Liver (tissue), 8 donors: ENCODE measurements at regions not wholly inside any gene's neighbourhood (a gene's known extent, or its start where the extent isn't known, plus 50 kb on each side); places are given as distances from the start of the nearest gene placed in this dataset.

Experiments used
- DNase-seq: peaks from one replicate; pipeline ENCODE4 v3.0.0-alpha.2; 2017; ENCODE audit warnings: low spot score
- H3K27ac ChIP-seq, 2 donors: one replicate each; pipeline ENCODE4 v1.7.0; 2013; ENCODE audit warnings: inconsistent platforms in 2 of 2, low read length in 2 of 2, control low read depth in 1 of 2, low read depth in 1 of 2, mild to moderate bottlenecking in 1 of 2
- H3K27me3 ChIP-seq, 4 donors: one replicate each; pipeline versions ENCODE4 v1.6.1 to v1.7.0; 2013; ENCODE audit warnings: low read length in 3 of 4, inconsistent platforms in 1 of 4, mild to moderate bottlenecking in 1 of 4, moderate library complexity in 1 of 4; ENCODE audit not compliant: control insufficient read depth in 4 of 4, insufficient read depth in 4 of 4
- H3K36me3 ChIP-seq, 4 donors: one replicate each; pipeline versions ENCODE4 v1.6.1 to v1.7.0; 2013; ENCODE audit warnings: low read length in 3 of 4, mild to moderate bottlenecking in 3 of 4, low read depth in 1 of 4, moderate library complexity in 1 of 4; ENCODE audit not compliant: control insufficient read depth in 4 of 4, insufficient read depth in 3 of 4
- H3K4me1 ChIP-seq, 4 donors: one replicate each; pipeline versions ENCODE4 v1.6.1 to v1.7.0; 2013; ENCODE audit warnings: low read length in 3 of 4, mild to moderate bottlenecking in 3 of 4, moderate library complexity in 1 of 4; ENCODE audit not compliant: control insufficient read depth in 4 of 4, insufficient read depth in 4 of 4
- H3K4me3 ChIP-seq, 3 donors: one replicate each; pipeline versions ENCODE4 v1.6.1 to v1.7.0; 2013; ENCODE audit warnings: low read length in 3 of 3, control low read depth in 1 of 3, low read depth in 1 of 3, mild to moderate bottlenecking in 1 of 3
- H3K9ac ChIP-seq, 2 donors: one replicate each; pipeline ENCODE4 v1.7.0; 2013; ENCODE audit warnings: low read length in 2 of 2, mild to moderate bottlenecking in 2 of 2, moderate library complexity in 2 of 2, control low read depth in 1 of 2, low read depth in 1 of 2
- H3K9me3 ChIP-seq, 4 donors: one replicate each; pipeline versions ENCODE4 v1.6.1 to v1.7.0; 2013; ENCODE audit warnings: low read length in 3 of 4; ENCODE audit not compliant: control insufficient read depth in 4 of 4
- FOXA1 ChIP-seq: IDR thresholded peaks from 2 replicates; pipeline ENCODE4 v1.6.1; 2016; ENCODE audit warnings: antibody characterized with exemption
- FOXA2 ChIP-seq: IDR thresholded peaks from 2 replicates; pipeline ENCODE4 v1.6.1; 2016; ENCODE audit warnings: antibody characterized with exemption
- HNF4A ChIP-seq, 2 donors: conservative IDR thresholded peaks; 2 replicates each; pipeline ENCODE4 v1.6.1; 2016; ENCODE audit warnings: antibody characterized with exemption in 2 of 2, mild to moderate bottlenecking in 2 of 2
- HNF4G ChIP-seq: IDR thresholded peaks from 2 replicates; pipeline ENCODE4 v1.6.1; 2016; ENCODE audit warnings: antibody characterized with exemption
- JUND ChIP-seq, 2 donors: IDR thresholded peaks; 2 replicates each; pipeline ENCODE4 v1.6.1; 2016; ENCODE audit warnings: antibody characterized with exemption in 2 of 2
- NR2F2 ChIP-seq: IDR thresholded peaks from 2 replicates; pipeline ENCODE4 v1.6.1; 2016; ENCODE audit warnings: antibody characterized with exemption
- RAD21 ChIP-seq, 2 donors: IDR thresholded peaks; 2 replicates each; pipeline ENCODE4 v1.6.1; 2016; ENCODE audit warnings: antibody characterized with exemption in 2 of 2, mild to moderate bottlenecking in 2 of 2
- SP1 ChIP-seq: IDR thresholded peaks from 2 replicates; pipeline ENCODE4 v1.6.1; 2018; ENCODE audit warnings: antibody characterized with exemption, mild to moderate bottlenecking
- TAF1 ChIP-seq: conservative IDR thresholded peaks from 2 replicates; pipeline ENCODE4 v1.6.1; 2016; ENCODE audit warnings: antibody characterized with exemption, mild to moderate bottlenecking
- YY1 ChIP-seq: IDR thresholded peaks from 2 replicates; pipeline ENCODE4 v1.6.1; 2016; ENCODE audit warnings: antibody characterized with exemption, mild to moderate bottlenecking
- WGBS: extraction: QIAGEN DNeasy Blood & Tissue Kit; methylation state at CpG from one replicate; pipeline ENCODE4 v1.1.7; 2013; 5-methylcytosine and 5-hydroxymethylcytosine counted together
- TF ChIP-seq, protein P1 (sequence below): IDR thresholded peaks from 2 replicates; pipeline ENCODE4 v1.6.1; 2016; ENCODE audit warnings: antibody characterized with exemption
- TF ChIP-seq, protein P2 (sequence below): IDR thresholded peaks from 2 replicates; pipeline ENCODE4 v1.6.1; 2016; ENCODE audit warnings: antibody characterized with exemption
- TF ChIP-seq, protein P3 (sequence below): fragments of 150-350 bp; IDR thresholded peaks from 2 replicates; pipeline ENCODE4 v1.5.1; 2017; ENCODE audit warnings: improper control_type of control experiment, low read depth, low read length; ENCODE audit not compliant: missing input control
- TF ChIP-seq, protein P4 (sequence below): IDR thresholded peaks from 2 replicates; pipeline ENCODE4 v1.6.1; 2016; ENCODE audit warnings: antibody characterized with exemption
- TF ChIP-seq, protein P5 (sequence below): IDR thresholded peaks from 2 replicates; pipeline ENCODE4 v1.6.1; 2016; ENCODE audit warnings: antibody characterized with exemption, mild to moderate bottlenecking
- donor health status: healthy.
- donor health status: healthy.
- donor health status: healthy.
- donor health status: healthy.
- donor health status: healthy.

DNA sequence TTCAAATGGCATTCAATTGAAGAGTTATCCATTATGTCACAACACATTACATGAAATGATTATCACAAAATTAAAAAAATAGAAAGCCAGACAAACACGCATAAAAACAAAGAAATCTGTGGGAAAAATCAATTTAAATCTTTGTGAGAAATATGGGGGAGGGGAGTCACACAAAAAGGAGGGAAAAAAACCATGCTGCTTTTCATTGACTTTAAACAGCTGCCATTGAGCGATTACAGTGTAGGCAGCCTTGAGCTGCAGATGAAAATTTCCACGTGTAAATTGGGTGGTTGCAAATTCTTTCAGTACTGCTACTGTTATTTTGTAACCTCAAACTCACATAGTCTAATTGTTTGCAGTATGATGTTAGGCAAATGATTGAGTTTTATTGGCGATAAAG lies 889.9 kb upstream of the PHF14 start:
- Histone ChIP-seq H3K9me3 (no peaks in the 10 kb centered on the region), H3K9ac (no peak overlapping the region), H3K27me3 (no peaks in the 10 kb centered on the region), H3K36me3 (no peaks in the 10 kb centered on the region), H3K4me3 (no peak overlapping the region), H3K27ac (no peak overlapping the region), H3K4me1 (no peaks in the 10 kb centered on the region)
- WGBS, result 55% methylated on average over 4 of the region's 4 CpGs
- no peak for DNase-seq
- TF ChIP-seq, protein P1, sequence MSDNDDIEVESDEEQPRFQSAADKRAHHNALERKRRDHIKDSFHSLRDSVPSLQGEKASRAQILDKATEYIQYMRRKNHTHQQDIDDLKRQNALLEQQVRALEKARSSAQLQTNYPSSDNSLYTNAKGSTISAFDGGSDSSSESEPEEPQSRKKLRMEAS, result no peak
- TF ChIP-seq TAF1, result no peak
- no peak for TF ChIP-seq HNF4A (conservative IDR thresholded peaks at IDR 0.05)
- no peak for TF ChIP-seq FOXA1
- TF ChIP-seq JUND (IDR thresholded peaks at IDR 0.05), result no peak
- TF ChIP-seq SP1, result no peak
- no peak for TF ChIP-seq FOXA2

DNA sequence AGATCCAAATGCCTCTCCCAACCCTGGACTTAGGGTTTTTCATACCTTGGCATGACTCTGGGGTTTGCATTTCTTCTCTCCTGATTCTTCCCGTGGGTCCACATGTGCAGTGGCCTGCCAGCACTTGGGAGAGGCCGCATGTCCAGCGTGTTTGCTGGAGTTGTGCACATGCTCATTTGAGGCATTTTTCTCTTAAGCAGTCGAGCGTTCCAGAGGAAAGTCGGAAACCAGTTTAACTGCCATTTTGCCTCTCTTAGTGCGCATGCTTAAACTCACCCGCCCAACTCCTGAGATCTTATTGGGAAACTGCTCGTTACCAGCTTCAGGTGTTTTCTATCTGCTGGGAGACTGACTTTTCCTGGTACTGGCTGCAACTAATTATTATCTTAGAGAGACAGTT lies 888.4 kb upstream of the PHF14 start:
- WGBS, result 89% methylated on average over 9 of the region's 9 CpGs
- Histone ChIP-seq H3K4me1 (no peaks in the 10 kb centered on the region), H3K27ac (no peak overlapping the region), H3K4me3 (no peak overlapping the region), H3K9ac (no peak overlapping the region), H3K9me3 (no peaks in the 10 kb centered on the region), H3K36me3 (no peaks in the 10 kb centered on the region), H3K27me3 (no peaks in the 10 kb centered on the region)
- no peak for DNase-seq
- TF ChIP-seq FOXA2 (no peak), NR2F2 (no peak), TAF1 (no peak), HNF4A (conservative IDR thresholded peaks at IDR 0.05) (no peak), HNF4G (no peak), RAD21 (IDR thresholded peaks at IDR 0.05) (no peak), FOXA1 (no peak), YY1 (no peak)
- TF ChIP-seq, protein P2, sequence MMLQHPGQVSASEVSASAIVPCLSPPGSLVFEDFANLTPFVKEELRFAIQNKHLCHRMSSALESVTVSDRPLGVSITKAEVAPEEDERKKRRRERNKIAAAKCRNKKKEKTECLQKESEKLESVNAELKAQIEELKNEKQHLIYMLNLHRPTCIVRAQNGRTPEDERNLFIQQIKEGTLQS, result no peak
- TF ChIP-seq, protein P3, sequence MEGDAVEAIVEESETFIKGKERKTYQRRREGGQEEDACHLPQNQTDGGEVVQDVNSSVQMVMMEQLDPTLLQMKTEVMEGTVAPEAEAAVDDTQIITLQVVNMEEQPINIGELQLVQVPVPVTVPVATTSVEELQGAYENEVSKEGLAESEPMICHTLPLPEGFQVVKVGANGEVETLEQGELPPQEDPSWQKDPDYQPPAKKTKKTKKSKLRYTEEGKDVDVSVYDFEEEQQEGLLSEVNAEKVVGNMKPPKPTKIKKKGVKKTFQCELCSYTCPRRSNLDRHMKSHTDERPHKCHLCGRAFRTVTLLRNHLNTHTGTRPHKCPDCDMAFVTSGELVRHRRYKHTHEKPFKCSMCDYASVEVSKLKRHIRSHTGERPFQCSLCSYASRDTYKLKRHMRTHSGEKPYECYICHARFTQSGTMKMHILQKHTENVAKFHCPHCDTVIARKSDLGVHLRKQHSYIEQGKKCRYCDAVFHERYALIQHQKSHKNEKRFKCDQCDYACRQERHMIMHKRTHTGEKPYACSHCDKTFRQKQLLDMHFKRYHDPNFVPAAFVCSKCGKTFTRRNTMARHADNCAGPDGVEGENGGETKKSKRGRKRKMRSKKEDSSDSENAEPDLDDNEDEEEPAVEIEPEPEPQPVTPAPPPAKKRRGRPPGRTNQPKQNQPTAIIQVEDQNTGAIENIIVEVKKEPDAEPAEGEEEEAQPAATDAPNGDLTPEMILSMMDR, result no peak
- TF ChIP-seq, protein P1, result no peak
- TF ChIP-seq, protein P4, sequence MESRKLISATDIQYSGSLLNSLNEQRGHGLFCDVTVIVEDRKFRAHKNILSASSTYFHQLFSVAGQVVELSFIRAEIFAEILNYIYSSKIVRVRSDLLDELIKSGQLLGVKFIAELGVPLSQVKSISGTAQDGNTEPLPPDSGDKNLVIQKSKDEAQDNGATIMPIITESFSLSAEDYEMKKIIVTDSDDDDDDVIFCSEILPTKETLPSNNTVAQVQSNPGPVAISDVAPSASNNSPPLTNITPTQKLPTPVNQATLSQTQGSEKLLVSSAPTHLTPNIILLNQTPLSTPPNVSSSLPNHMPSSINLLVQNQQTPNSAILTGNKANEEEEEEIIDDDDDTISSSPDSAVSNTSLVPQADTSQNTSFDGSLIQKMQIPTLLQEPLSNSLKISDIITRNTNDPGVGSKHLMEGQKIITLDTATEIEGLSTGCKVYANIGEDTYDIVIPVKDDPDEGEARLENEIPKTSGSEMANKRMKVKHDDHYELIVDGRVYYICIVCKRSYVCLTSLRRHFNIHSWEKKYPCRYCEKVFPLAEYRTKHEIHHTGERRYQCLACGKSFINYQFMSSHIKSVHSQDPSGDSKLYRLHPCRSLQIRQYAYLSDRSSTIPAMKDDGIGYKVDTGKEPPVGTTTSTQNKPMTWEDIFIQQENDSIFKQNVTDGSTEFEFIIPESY, result no peak
- TF ChIP-seq, protein P5, sequence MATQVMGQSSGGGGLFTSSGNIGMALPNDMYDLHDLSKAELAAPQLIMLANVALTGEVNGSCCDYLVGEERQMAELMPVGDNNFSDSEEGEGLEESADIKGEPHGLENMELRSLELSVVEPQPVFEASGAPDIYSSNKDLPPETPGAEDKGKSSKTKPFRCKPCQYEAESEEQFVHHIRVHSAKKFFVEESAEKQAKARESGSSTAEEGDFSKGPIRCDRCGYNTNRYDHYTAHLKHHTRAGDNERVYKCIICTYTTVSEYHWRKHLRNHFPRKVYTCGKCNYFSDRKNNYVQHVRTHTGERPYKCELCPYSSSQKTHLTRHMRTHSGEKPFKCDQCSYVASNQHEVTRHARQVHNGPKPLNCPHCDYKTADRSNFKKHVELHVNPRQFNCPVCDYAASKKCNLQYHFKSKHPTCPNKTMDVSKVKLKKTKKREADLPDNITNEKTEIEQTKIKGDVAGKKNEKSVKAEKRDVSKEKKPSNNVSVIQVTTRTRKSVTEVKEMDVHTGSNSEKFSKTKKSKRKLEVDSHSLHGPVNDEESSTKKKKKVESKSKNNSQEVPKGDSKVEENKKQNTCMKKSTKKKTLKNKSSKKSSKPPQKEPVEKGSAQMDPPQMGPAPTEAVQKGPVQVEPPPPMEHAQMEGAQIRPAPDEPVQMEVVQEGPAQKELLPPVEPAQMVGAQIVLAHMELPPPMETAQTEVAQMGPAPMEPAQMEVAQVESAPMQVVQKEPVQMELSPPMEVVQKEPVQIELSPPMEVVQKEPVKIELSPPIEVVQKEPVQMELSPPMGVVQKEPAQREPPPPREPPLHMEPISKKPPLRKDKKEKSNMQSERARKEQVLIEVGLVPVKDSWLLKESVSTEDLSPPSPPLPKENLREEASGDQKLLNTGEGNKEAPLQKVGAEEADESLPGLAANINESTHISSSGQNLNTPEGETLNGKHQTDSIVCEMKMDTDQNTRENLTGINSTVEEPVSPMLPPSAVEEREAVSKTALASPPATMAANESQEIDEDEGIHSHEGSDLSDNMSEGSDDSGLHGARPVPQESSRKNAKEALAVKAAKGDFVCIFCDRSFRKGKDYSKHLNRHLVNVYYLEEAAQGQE, result no peak
